Inferior parietal cortex (tissue), 1 donor: ENCODE measurements at regions not wholly inside any gene's neighbourhood (a gene's known extent, or its start where the extent isn't known, plus 50 kb on each side); places are given as distances from the start of the nearest gene placed in this dataset.
A peak's percentile ranks its signal among the peaks of the same experiment; 100 is the strongest.
"Not testable (repeated sequence)": the region's sequence is repeated elsewhere in the genome, so short reads cannot be mapped to it uniquely, and the experiment has no call there.

Source experiments
- DNase-seq: peaks from one replicate; pipeline ENCODE4 v3.0.0-alpha.2; 2016; ENCODE audit errors: extremely low spot score

DNA sequence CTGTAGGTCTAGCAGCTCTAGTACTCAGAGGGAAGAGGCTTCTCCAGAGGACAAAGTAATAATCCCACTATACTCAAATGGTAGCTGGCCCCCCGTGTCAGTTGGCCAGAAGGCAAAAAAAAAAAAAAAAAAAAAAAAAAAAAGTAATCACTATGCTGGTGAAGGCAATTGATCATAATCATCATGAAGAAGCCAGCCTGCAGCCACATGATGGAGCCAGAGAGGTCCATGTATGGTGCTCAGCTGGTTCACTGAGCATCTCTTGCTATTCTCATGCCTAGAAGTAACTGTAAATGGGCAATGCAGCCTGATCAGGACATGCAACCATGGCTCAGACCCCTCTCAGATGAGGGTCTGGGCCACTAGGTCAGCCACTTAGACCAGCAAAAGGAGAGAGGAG is 378.8 kb downstream of the MED13L start:
- no peak for DNase-seq

DNA sequence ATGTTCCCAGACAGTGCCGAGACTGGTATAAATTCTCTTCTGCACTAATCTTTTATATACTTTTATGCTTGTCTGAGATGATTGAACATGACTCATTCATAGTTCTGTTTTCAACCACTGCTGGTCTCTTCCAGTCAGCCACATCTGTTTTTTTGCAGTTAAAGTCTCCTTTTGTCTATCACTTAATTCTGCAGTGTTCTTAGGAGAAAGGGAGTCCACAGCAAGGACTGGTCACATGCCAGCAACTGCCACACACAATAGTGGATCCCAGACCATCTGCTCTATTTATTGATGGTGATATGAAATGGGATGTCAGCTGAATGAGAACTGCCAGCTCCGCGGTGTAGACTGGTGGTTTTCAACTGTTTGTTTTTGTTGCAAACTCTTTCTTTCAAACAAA is 379.8 kb downstream of the MED13L start:
- DNase-seq: no peak

DNA sequence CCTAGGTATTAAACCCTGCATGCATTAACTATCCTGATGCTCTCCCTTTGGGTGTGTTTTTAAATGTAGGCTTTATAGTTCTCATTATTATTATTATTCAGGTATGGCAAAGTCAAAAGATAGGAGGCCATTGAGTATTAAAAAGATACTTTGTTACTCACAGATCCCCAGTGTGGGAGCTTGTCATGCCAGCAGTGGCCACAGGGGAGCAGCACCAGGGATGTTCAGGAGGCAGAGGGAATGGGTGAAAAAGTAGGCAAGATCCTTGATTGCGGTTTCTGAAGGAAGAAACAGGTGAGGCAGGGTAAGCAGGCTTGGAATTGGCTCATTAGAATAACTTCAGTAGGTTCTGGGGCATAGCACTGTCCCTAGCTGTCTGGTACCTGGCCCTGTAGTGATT is 382.2 kb downstream of the MED13L start:
- DNase-seq: no peak

DNA sequence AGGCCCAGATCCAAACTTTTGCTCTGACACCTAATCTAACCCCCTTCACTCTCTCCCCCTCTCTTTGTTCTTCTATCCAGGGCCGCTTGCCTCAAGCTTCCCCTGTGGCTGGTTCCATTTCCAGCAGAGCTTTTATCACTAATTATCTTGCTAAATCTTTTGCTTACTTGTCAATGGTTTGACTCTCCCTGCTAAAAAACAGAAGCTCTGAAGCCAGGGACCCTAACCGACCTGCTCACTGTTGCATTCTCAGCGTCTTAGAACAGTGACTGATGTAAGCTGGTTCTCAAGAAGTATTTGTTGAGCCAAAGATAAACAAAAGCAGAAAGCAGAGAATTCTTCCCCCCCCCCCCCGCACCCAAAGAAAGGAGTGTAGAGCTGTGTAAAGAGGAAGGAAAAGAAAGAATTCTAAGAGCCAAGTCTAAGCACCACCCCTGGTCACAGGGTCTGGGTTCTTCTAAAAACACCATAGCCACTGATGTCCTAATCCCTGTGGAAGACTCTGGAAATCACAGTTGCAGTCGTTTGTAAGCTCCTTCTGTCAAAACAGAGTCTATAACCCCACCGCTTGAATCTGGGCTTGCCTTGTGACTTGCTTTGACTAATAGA is 385.8 kb downstream of the MED13L start:
- DNase-seq: no peak

DNA sequence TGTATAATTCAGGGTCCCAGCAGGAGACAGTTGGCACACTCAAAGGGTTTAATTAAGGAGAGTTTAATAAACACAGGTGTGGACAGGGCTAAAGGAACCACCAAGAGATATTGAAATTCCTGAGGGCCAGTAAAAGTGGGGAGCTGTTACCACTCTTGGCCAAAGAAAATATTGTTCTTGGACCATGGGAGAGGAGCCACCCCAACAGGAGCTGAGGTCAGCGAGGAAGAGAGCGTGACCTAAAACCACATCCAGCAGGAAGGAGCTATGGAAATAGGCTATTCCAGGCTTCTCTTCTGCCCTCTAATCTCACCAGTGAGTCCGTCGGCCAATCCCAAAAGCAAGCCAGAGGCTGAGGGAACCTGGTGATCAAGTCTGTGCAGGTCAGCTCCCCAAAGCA is 390.8 kb downstream of the MED13L start:
- no peak for DNase-seq

DNA sequence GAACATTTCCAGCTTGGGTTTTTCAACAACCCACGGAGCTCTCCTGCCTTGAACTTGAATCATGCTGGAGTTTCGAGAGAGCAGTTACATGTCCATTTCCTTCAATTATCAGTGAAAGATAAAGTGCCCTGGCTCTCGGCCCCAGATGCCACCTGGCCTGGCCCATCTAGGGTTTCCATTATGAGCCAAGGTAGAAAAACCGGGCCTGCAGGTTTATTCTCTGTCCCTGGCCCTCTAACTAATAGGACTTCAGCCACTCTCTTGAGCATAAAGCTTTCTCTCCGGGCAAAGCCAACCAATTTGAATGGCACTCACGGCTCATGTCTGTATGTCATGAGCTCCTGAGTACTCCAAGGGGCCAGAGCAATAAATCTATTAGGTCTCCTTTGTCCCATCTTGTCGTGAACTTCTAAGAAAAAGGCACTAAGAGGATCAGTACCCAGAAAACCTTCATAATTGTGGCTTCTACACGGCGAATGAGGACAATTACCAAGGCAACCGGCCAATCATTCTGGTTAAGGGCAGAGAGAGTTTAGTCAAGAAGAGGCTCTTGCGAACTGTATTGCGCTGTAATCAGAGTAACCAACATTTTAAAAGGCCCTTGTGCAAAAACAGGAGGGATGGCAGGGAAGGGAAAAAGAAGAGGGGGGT is 392.3 kb downstream of the MED13L start:
- no peak for DNase-seq

DNA sequence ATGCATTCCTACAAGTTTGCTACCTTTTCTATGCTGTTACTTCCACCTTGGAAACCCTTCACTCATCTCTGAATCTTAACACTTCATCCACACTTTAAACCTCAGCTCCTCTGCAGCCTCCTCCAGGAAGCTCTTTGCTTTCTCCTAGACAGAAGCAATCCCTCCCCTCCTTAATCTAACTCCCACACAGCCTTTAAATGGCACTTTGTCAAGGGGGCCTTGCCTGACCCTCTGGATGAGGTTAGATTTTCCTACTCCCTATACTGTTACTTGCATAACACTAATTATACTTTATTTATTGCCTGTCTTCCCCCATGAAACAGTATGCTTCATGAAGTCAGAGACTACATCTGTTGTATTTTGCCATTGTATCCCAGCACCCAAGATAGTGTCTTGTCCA is 394.6 kb downstream of the MED13L start:
- DNase-seq: no peak

DNA sequence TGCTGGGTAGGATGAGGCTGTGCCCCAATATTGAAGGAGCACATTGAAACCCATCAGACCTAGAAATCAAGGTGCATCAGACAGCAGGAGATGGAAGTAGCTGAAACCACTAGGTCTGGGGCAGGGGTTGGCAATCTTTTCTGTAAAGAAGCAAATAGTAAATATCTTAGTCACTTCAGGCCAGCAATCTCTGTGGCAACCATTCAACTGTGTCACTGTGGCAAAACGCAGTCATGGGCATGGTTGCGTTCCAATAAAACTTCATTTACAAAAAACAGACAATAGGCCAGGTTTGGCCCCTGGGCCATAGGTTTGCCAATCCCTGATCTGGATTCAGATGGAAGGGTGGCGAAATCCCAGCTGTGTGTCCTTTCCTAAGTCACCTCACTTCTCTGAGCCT is 397.3 kb downstream of the MED13L start:
- DNase-seq: no peak

DNA sequence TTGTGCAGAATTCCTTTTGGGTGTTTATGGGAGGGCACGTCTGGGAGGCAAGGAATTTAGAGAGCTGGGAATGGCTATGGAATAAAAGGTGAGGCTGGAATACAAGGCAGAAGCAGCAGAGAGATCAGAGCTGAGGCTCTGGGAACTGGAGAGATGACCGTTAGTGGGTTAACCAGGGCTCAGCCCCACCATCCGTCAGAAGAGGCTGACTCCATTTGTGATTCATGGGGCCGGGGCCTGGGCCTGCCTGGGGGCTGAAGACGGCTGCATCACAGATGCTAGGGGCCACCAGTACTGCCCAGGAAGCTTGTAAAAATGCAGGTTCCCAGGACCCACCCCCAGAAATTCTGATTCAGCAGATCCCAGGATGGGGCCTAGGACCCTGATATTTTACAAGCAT is 398.1 kb downstream of the MED13L start:
- DNase-seq: no peak

DNA sequence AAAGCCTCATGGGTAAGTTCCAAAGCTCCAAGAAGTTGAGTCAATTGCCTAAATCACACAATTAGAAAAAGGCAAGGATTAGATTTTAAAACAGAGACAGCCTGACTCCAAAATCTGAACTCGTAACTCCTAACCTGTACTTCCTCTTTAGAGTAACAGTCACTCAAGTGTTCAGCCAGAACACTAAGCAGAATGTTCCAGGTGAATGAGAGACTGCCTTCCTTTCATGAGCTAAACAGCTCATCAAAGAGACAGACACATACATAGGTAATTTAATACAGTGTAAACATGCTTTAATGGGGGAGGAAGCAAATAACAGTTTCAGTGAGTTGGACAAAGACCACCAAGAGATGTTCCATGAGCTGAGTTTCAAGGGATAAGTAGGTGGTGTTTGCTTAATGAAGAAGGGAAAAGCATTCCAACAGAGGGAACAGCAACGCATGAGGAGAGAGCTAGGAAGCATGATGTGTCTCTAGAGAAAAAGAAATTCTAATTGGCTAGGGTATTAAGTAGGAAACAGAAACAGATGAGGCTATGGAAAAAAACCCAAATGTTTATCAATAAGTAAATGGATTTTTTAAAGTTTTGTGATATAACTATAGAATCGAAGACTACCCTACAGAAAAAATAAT is 403.9 kb downstream of the MED13L start:
- DNase-seq: no peak

DNA sequence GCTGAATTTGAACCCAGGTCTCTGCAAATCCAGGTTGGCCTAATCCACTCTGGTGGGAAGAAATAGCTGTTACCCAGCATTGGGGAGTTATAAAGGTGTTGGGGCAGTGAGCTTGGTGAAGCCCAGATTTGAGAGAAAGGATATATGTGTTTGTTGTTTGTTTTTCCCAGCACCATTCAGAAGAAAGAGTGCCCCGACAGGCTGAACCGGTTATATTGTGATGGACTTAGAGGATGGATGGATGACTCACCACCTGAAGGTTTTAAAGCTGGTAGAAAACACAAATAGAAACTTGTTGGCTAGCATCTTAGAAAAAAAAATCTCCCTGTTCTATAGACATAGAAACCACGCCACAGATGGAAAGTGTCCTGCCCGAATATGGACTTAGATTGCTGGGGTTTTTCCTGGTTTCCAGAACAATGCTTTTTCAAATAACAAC is 404.6 kb downstream of the MED13L start:
- DNase-seq: no peak

DNA sequence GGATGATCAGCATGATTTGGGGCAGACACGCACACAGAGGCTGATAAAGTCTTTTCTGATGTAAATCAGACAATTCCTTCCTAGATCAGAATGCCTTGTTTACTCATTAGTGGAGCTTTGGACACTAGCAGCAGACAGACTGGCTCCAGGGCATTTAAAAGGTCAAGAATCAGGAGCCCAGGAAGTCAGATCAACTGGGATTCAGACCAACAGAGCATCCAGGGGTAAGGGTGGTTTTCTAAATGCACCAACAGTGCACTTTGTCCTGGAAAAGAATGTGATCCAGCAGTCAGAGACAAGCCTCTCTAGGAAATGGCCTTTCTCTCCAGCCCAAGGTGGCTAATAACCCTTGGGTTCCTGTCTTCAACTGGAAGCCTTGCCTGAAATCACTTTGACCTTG is 405.3 kb downstream of the MED13L start:
- no peak for DNase-seq

DNA sequence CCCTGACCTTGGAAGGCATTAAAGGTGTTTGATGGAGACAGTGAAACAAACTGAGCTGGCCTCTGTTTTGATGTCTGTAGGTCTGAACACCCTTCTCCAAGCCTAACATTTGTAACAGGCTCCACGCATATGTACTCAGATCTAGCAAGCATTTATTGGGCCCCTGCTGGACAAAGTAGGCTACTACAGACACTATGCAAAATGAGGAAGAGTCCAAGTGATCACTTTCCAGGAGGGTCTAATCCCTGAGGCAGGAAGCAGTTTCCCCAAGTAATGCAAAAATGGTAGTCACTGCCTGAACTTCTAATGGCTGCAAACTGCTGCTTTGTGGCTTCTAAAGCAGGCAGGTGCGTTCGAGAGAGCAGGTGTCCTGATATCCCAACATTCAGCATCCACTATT is 405.8 kb downstream of the MED13L start:
- peak; percentile 5 for DNase-seq

DNA sequence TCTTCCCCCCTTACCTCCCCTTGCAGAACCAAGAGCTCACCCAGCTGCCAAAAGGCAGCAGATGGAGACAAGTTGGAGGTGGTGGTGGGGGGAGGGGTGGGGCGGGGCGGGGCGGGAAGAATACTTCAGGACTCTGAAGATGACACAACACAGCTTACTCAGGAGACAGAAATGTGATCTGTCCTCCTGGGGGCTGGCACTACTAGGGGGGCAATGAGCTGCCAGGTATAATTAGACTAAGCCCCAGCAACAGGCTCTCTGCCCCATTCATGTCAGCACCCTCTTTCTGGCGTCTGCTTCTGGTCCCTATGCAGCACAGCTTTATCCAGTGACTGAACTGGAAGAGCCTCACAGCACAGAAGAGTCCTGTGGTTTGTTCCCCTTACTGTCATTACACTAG is 407.0 kb downstream of the MED13L start:
- no peak for DNase-seq

DNA sequence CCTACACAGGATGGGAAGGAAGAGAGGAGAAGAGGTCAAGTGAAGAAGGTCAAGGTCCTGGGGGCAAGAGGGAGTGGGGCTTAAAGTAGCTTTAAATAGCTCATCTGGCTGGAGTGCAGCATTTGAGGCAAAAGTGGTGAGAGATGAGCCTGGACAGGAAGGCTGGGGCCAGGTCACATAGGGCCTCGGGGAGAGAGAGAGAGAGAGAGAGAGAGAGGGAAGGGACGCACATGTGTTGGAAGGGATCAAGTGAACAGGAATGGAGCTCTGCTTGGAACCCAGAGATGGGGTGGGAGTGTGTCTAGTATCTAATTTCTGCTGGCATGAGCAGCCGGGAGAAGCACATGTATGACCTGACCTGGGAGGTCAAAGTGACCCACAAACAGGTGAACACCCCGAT is 407.5 kb downstream of the MED13L start:
- DNase-seq: no peak

DNA sequence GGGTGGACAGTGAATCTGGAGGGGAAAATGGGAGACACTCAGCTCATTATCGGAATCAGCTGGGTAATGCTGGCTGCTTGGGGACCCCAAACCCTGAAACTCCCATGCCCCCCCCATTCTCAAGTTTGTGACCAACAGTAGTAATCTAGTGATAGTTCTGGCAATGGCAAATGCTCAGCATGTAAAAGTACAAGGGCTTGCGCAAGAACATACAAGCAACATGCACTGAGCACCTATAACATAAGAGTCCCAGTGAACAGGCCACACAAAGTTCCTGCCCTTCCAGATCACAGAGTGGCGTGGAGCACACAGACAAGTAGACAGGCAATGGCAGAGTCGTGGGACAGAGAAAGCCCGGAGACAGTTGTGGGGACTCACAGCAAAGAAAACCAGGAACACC is 407.9 kb downstream of the MED13L start:
- no peak for DNase-seq

DNA sequence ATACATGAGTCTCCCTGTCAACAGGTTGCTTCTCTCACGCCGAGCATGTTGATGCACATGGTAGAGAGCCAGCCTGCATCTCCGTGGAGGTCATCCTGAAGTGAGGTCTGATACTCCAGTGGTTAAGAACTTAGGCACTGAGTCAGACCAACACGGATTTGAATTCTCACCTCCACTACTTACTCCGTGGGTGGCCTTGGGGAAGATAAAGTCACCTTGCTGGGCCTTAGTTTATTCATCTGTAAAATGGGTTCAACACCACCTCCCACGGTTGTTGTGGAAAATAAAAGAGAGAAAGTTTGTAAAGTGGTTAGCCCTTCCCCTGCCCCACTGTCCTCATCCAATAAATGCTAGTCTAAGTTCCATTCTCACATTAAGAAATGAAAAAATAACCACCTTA is 408.9 kb downstream of the MED13L start:
- DNase-seq: no peak

DNA sequence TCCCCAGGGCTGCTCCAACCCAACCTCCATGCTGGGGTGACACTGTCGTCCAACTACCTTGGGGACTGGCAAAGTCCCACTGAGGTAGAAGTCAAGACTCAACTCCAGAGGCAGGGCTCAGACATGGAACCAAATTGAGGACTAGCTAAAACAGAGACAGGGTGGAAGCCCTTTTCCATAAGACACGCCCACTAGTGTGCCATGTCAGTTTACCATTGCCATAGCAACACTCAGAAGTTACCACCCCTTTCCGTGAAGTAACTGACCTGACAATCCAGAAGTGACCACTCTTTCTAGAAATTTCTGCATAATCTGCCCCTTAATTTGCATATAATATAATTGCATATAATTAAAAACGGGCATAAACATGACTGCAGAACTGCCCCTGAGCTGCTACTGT is 409.6 kb downstream of the MED13L start:
- DNase-seq: no peak

DNA sequence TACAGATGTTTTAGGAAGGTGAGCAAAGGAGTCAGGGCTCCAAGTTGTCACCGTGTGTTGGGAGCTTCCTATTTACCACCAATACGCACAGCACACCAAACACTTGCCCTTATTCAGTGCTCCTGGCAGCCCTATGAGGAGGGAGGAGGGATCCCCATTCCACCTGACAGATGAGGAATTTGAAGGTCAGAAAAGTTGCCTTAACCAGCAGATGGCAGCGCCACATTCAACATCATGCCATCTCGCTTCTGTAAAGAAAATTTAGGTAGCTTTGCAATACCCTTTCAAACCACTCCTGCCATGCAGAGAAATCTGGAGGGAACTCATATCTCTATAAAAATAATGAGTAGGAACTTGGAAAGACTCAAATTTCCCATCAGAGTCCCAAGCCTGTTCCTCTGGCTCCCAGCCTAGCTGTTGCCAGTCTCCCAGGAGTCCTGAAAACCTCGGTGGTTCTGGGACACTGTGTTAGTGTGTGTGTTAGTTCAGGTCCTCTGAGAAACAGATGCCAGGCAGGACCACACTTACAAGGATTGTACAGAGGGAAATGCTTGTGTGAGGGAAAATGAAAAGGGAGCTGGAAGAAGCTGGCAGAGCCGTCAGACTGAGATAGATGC is 410.5 kb downstream of the MED13L start:
- DNase-seq: no peak

DNA sequence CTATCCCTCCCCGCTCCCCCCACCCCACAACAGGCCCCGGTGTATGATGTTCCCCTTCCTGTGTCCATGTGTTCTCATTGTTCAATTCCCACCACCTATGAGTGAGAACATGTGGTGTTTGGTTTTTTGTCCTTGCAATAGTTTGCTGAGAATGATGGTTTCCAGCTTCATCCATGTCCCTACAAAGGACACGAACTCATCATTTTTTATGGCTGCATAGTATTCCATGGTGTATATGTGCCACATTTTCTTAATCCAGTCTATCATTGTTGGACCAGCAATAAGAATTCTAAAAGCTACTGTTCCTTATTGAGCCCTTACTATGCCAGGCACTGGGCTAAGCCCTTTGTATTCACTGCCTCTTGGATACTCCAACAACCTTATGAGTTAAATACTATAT is 411.2 kb downstream of the MED13L start:
- not testable (repeated sequence) for DNase-seq

DNA sequence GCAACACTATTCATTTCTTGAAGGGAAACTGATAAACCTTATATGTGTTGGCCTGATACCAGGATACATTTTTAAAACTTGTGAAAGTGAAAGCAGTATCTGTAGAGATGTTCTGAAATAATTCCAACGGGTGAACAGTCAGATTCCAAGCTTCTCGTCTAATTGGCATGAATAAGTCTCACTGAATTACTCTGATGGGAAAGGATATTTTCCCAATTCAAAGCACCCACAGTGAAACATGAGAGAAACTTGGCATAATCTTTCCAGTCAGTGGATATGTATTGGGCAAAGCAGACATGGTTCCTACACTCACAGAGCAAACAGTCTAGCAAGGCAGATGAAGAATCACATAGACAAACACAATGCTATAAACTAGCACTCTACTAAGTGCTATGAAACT is 413.1 kb downstream of the MED13L start:
- DNase-seq: no peak

DNA sequence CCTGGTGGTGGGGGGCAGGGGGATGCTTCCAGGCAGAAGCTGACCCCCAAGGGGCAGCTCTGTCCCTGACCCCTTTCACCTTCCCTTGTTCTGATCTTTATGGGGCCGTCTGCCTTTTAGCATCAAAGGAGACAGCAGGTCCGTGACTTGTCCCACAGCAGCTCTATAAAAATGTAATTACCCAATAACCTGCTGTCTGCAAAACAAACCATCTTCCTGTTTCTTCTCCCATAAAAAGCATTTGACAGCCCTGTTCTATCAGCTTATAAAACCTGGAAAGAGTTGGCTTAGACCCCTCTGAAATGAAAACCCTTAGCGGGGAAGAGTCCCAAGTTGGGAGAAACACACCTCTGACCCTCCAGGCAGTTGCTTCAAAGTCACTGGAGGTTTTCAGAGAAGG is 416.9 kb downstream of the MED13L start:
- no peak for DNase-seq

DNA sequence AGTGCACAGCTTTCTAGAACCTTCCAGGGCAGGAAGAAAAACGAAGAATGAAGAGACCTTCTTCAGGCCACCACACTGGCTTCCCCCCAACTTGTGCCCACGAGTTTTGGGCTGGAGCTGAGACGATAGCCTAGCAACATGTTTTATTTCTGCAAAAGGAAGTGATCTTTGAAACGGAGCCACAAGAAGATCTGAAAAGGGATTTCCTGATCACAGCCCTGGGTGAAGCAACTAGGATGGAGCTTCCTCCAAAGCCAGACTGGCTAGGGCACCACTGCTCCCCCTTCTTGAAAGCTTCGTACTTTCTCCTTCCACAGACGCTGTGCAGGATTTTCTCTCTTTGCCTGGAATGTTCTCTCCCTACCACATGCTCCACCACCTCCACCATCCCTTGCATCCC is 418.3 kb downstream of the MED13L start:
- DNase-seq: no peak
